ENCODE measurements at regions not wholly inside any gene's neighbourhood (a gene's known extent, or its start where the extent isn't known, plus 50 kb on each side); places are given as distances from the start of the nearest gene placed in this dataset.

DNA sequence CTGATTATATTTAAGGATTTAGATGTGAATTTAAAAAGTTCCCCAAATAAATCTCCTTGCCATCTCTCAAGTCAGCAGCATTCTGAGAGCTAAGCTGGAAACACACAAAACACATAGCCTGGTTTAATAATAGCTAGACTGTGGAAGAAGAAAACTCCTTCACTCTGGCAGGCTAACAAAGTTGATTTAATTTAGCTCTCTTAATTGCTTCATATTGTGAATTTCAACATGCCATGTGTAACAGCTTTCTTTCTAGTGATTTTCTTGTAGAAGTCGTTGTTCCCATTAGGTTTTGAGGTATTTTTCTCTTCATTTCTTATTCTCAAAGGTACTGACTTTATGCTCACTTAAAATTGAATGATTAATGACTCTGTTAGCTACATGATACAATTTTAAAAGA is 216.8 kb upstream of the AKR1E2 start:
- H3K9me3 Mint-ChIP-seq: no peaks in the 10 kb centered on the region
- H3K36me3 Mint-ChIP-seq: no peaks in the 10 kb centered on the region
- H3K27ac Mint-ChIP-seq: no peak overlapping the region
- no peaks in the 10 kb centered on the region for H3K27me3 Mint-ChIP-seq (ENCODE audit: low read depth)
- TF ChIP-seq ETV6 (CRISPR knock-in tag; IDR thresholded peaks at IDR 0.05): no peak
- no peak for TF ChIP-seq GABPB1 (CRISPR knock-in tag; IDR thresholded peaks at IDR 0.05)
- no peak for TF ChIP-seq PREB (CRISPR knock-in tag; IDR thresholded peaks at IDR 0.05; ENCODE audit: borderline replicate concordance)
- TF ChIP-seq NFE2L1 (CRISPR knock-in tag; IDR thresholded peaks at IDR 0.05): no peak
- TF ChIP-seq ZNF532 (CRISPR knock-in tag; IDR thresholded peaks at IDR 0.05; ENCODE audit: borderline replicate concordance): no peak
- TF ChIP-seq IRF1 (CRISPR knock-in tag; IDR thresholded peaks at IDR 0.05): no peak
- TF ChIP-seq RORB (CRISPR knock-in tag; IDR thresholded peaks at IDR 0.05): no peak
- TF ChIP-seq SMAD4 (CRISPR knock-in tag; IDR thresholded peaks at IDR 0.05): no peak
- no peak for TF ChIP-seq JAZF1 (CRISPR knock-in tag; IDR thresholded peaks at IDR 0.05)
- DNase-seq (ENCODE audit: low spot score): no peak
- ChIA-PET POLR2A (no interaction called here), CTCF (no interaction called here)
- H3K4me3 Mint-ChIP-seq: no peak overlapping the region
- no peak for ATAC-seq
- H3K4me1 Mint-ChIP-seq: no peaks in the 10 kb centered on the region

DNA sequence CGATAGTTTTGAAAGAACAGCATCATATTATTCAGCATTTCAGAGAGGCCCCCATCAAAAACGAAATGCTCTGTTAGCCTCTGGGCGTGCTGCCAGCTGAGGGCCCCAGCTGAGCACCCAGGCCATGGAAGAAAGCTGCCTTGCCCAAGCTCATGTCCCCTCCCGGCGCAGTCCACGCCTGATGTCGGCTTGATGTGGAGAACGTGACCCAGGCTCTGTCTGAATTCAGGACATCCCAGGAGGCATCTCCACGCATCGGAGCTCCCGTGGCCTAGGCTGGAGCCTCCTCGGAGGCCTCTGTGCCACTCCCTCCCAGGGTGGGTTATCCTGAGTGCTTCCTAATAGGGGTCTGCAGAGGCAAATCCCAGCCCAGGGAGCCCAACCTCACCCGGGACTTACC is 218.3 kb upstream of the AKR1E2 start:
- Mint-ChIP-seq H3K4me3 (no peak overlapping the region), H3K4me1 (no peaks in the 10 kb centered on the region), H3K27ac (no peak overlapping the region), H3K36me3 (no peaks in the 10 kb centered on the region), H3K9me3 (no peaks in the 10 kb centered on the region), H3K27me3 (ENCODE audit: low read depth) (no peaks in the 10 kb centered on the region)
- DNase-seq (ENCODE audit: low spot score) (no peak), ATAC-seq (no peak)
- ChIA-PET CTCF (no interaction called here), POLR2A (no interaction called here)
- no peak for TF ChIP-seq ZNF512 (CRISPR knock-in tag; IDR thresholded peaks at IDR 0.05; ENCODE audit: borderline replicate concordance)
- TF ChIP-seq, protein P1, sequence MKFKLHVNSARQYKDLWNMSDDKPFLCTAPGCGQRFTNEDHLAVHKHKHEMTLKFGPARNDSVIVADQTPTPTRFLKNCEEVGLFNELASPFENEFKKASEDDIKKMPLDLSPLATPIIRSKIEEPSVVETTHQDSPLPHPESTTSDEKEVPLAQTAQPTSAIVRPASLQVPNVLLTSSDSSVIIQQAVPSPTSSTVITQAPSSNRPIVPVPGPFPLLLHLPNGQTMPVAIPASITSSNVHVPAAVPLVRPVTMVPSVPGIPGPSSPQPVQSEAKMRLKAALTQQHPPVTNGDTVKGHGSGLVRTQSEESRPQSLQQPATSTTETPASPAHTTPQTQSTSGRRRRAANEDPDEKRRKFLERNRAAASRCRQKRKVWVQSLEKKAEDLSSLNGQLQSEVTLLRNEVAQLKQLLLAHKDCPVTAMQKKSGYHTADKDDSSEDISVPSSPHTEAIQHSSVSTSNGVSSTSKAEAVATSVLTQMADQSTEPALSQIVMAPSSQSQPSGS (CRISPR knock-in tag; IDR thresholded peaks at IDR 0.05; ENCODE audit: borderline replicate concordance, low read depth): no peak
- no peak for TF ChIP-seq FOXJ3 (CRISPR knock-in tag; IDR thresholded peaks at IDR 0.05; ENCODE audit: borderline replicate concordance)
- no peak for TF ChIP-seq NFE2L1 (CRISPR knock-in tag; IDR thresholded peaks at IDR 0.05)
- TF ChIP-seq TCF7 (CRISPR knock-in tag; IDR thresholded peaks at IDR 0.05; ENCODE audit: low read depth): no peak
- TF ChIP-seq GABPB1 (CRISPR knock-in tag; IDR thresholded peaks at IDR 0.05): no peak
- TF ChIP-seq MYBL2 (CRISPR knock-in tag; IDR thresholded peaks at IDR 0.05): no peak
- no peak for TF ChIP-seq E2F4 (CRISPR knock-in tag; IDR thresholded peaks at IDR 0.05; ENCODE audit: borderline replicate concordance, low read depth)
- no peak for TF ChIP-seq ZNF121 (CRISPR knock-in tag; IDR thresholded peaks at IDR 0.05)
- TF ChIP-seq ZNF263 (CRISPR knock-in tag; IDR thresholded peaks at IDR 0.05; ENCODE audit: low read depth): no peak
